Common myeloid progenitor, CD34-positive (primary cell): ENCODE measurements at regions not wholly inside any gene's neighbourhood (a gene's known extent, or its start where the extent isn't known, plus 50 kb on each side); places are given as distances from the start of the nearest gene placed in this dataset.

Experiments
- CTCF ChIA-PET: fragments of 350-600 bp; sonication (Branson Sonifier 250); formaldehyde crosslinking; loops from one replicate; lab custom pipeline; 2021; ENCODE audit warnings: antibody characterized with exemption; lab: Charles Lee
- POLR2A ChIA-PET: fragments of 350-600 bp; sonication (Branson Sonifier 250); formaldehyde crosslinking; loops from one replicate; lab custom pipeline; 2021; ENCODE audit warnings: antibody characterized with exemption; lab: Charles Lee
- DNase-seq, 3 donors: peaks; one replicate each; pipeline versions ENCODE4 v3.0.0 to v3.0.0-alpha.2; 2013
- H3K27ac ChIP-seq, 2 experiments: 1 replicate in 1 of 2; 2 replicates in 1 of 2; pipeline ENCODE4 v1.7.0; 2013; ENCODE audit warnings: inconsistent platforms in 2 of 2, low read length in 2 of 2, mild to moderate bottlenecking in 2 of 2, low read depth in 1 of 2, moderate library complexity in 1 of 2; ENCODE audit not compliant: severe bottlenecking in 2 of 2, insufficient read depth in 1 of 2, poor library complexity in 1 of 2
- H3K27me3 ChIP-seq, 5 experiments: replicated peaks in 2 of 5; 1 replicate in 3 of 5; 2 replicates in 2 of 5; pipeline versions ENCODE4 v1.6.1 to v1.7.0; 2013; ENCODE audit warnings: low read length in 4 of 5, mild to moderate bottlenecking in 2 of 5, moderate library complexity in 2 of 5, inconsistent platforms in 1 of 5; ENCODE audit not compliant: insufficient read depth in 5 of 5, control insufficient read depth in 4 of 5
- H3K36me3 ChIP-seq, 4 experiments: 1 replicate in 2 of 4; 2 replicates in 2 of 4; pipeline versions ENCODE4 v1.6.1 to v1.7.0; 2013; ENCODE audit warnings: low read length in 3 of 4, control low read depth in 1 of 4, mild to moderate bottlenecking in 1 of 4; ENCODE audit not compliant: control insufficient read depth in 4 of 4, insufficient read depth in 4 of 4
- H3K4me1 ChIP-seq, 4 experiments: 1 replicate in 3 of 4; 2 replicates in 1 of 4; pipeline versions ENCODE4 v1.6.1 to v1.7.1; 2013; ENCODE audit warnings: low read length in 3 of 4, mild to moderate bottlenecking in 3 of 4, control low read depth in 1 of 4, inconsistent platforms in 1 of 4, moderate library complexity in 1 of 4; ENCODE audit not compliant: control insufficient read depth in 4 of 4, insufficient read depth in 4 of 4; ENCODE audit errors: control extremely low read depth in 1 of 4
- H3K4me3 ChIP-seq, 7 experiments: 1 replicate in 4 of 7; 2 replicates in 3 of 7; pipeline versions ENCODE4 v1.5.1 to v1.7.0; 2013; ENCODE audit warnings: mild to moderate bottlenecking in 7 of 7, low read length in 6 of 7, moderate library complexity in 6 of 7, inconsistent platforms in 2 of 7, low read depth in 2 of 7, control low read depth in 1 of 7; ENCODE audit not compliant: insufficient read depth in 4 of 7, control insufficient read depth in 1 of 7; ENCODE audit errors: extremely low read depth in 1 of 7
- H3K9me3 ChIP-seq, 5 experiments: 1 replicate in 4 of 5; 2 replicates in 1 of 5; pipeline versions ENCODE4 v1.6.1 to v1.7.1; 2013; ENCODE audit warnings: low read length in 4 of 5, mild to moderate bottlenecking in 2 of 5, inconsistent platforms in 1 of 5, low read depth in 1 of 5, moderate library complexity in 1 of 5; ENCODE audit not compliant: control insufficient read depth in 4 of 5, insufficient read depth in 2 of 5; ENCODE audit errors: control extremely low read depth in 1 of 5
- WGBS: methylation state at CpG from one replicate; pipeline ENCODE4 v1.1.5; 2013; ENCODE audit not compliant: insufficient coverage; 5-methylcytosine and 5-hydroxymethylcytosine counted together

DNA sequence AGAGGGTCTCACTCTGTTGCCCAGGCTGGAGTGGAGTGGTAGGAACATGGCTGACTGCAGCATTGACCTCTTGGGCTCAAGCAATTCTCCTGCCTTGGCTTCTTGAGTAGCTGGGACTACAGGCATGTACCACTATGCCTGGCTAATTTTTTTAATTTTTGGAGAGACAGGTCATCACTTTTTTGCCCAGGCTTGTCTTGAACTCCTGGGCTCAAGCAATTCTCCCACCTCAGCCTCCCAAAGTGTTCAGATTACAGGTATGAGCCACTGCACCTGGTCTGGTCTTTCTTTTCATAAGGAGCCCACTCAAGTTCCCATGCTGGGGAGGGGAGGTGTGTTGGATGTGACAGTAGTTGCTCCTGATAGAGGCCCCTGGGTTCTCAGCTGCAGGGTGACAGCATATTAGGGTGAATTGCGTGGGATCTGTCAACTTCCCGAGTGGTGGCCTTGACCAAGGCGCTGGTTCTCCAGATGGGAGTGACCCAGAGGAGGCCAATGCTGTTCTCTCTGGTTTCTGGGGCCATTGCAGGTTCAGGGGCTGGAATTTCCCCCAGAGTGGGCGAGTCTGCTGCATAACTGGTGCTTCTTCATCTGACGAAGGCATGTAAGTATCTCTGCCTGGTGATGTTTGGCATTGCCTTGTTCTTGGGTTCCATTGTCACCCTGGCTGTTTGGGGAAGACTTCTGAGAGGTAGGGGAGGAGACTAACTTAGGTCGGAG, 52.4 kb upstream of the ESRRB start:
- H3K27ac ChIP-seq: no peak overlapping the region
- peaks cover 0 to 8% (median 3%) of the 10 kb centered on the region in 4 experiments for H3K4me1 ChIP-seq
- no peaks in the 10 kb centered on the region for H3K36me3 ChIP-seq
- 88% methylated on average over 5 of the region's 6 CpGs for WGBS
- CTCF ChIA-PET: no interaction called here
- H3K9me3 ChIP-seq: no peaks in the 10 kb centered on the region
- peaks cover 3 to 39% (median 5%) of the 10 kb centered on the region in 5 experiments for H3K27me3 ChIP-seq
- H3K4me3 ChIP-seq: no peak overlapping the region
- POLR2A ChIA-PET: no interaction called here
- DNase-seq: no peak

GRCh38 chr14:76324133-76324532, 51.8 kb upstream of the ESRRB start:
- ChIA-PET CTCF (interaction anchor here (2.1 kb wide), 1 partner anchor 28 kb away, joined by 12 read pairs; no protein-coding TSS in a partner anchor), POLR2A (no interaction called here)
- Histone ChIP-seq H3K9me3 (no peaks in the 10 kb centered on the region), H3K4me1 (peaks cover 0 to 8% (median 3%) of the 10 kb centered on the region in 4 experiments), H3K4me3 (no peak overlapping the region), H3K36me3 (no peaks in the 10 kb centered on the region), H3K27me3 (peaks cover 3 to 46% (median 8%) of the 10 kb centered on the region in 5 experiments), H3K27ac (no peak overlapping the region)
- WGBS: 92% methylated on average over 5 of the region's 5 CpGs
- DNase-seq: no peak
